GM23338 (cell line): ENCODE measurements at regions not wholly inside any gene's neighbourhood (a gene's known extent, or its start where the extent isn't known, plus 50 kb on each side); places are given as distances from the start of the nearest gene placed in this dataset.

ENCODE experiments used
- CREB1 ChIP-seq: fragments of 250-450 bp; sonication (Bioruptor Pico); IDR thresholded peaks from 2 replicates; pipeline ENCODE4 v1.5.0; 2020; ENCODE audit warnings: low read depth, mild to moderate bottlenecking, moderate library complexity
- CTCF ChIP-seq, 2 experiments: fragments of 200-600 bp in 1 of 2; sonication (generic) in 1 of 2; conservative IDR thresholded peaks; 2 replicates each; pipeline versions ENCODE4 v1.5.1 to v1.6.1; 2016 to 2017; ENCODE audit warnings: antibody characterized with exemption in 2 of 2, low read depth in 2 of 2, mild to moderate bottlenecking in 2 of 2, moderate library complexity in 1 of 2
- EZH2 ChIP-seq: fragments of 200-600 bp; sonication (generic); IDR thresholded peaks from one replicate; pipeline ENCODE4 v1.8.0; 2017; ENCODE audit warnings: antibody characterized with exemption, mild to moderate bottlenecking, low read depth; ENCODE audit not compliant: unreplicated experiment
- EZH2phosphoT487 ChIP-seq: fragments of 200-600 bp; sonication (generic); IDR thresholded peaks from one replicate; pipeline ENCODE4 v1.8.1; 2018; ENCODE audit warnings: antibody characterized with exemption; ENCODE audit not compliant: unreplicated experiment
- JUNB ChIP-seq: IDR thresholded peaks from one replicate; pipeline ENCODE4 v1.6.1; 2016; ENCODE audit warnings: antibody characterized with exemption; ENCODE audit not compliant: unreplicated experiment
- NANOG ChIP-seq: IDR thresholded peaks from 2 replicates; pipeline ENCODE4 v1.6.1; 2016; ENCODE audit warnings: antibody characterized with exemption, borderline replicate concordance
- POLR2AphosphoS5 ChIP-seq: IDR thresholded peaks from 2 replicates; pipeline ENCODE4 v1.6.1; 2016; ENCODE audit warnings: antibody characterized with exemption, low read depth
- ZNF114 ChIP-seq: fragments of 250-450 bp; sonication (Bioruptor Pico); IDR thresholded peaks from 2 replicates; pipeline ENCODE4 v1.5.0; 2020; ENCODE audit warnings: mild to moderate bottlenecking, moderate library complexity
- ZNF331 ChIP-seq: fragments of 250-450 bp; sonication (Bioruptor Pico); IDR thresholded peaks from 2 replicates; pipeline ENCODE4 v1.5.0; 2020; ENCODE audit warnings: low read depth, mild to moderate bottlenecking, moderate library complexity
- TF ChIP-seq, protein P1 (sequence below): IDR thresholded peaks from 2 replicates; pipeline ENCODE4 v1.6.1; 2016; ENCODE audit warnings: antibody characterized with exemption
- TF ChIP-seq, protein P2 (sequence below): IDR thresholded peaks from one replicate; pipeline ENCODE4 v1.6.1; 2018; ENCODE audit warnings: antibody characterized with exemption; ENCODE audit not compliant: unreplicated experiment

GRCh38 chr15:39143479-39143878, 437.4 kb upstream of the THBS1 start:
- TF ChIP-seq CTCF (conservative IDR thresholded peaks at IDR 0.05; ENCODE audit: low read depth in 2 of 2), result no peak
- TF ChIP-seq EZH2, result no peak
- no peak for TF ChIP-seq EZH2phosphoT487
- TF ChIP-seq POLR2AphosphoS5, result no peak
- TF ChIP-seq, protein P1, sequence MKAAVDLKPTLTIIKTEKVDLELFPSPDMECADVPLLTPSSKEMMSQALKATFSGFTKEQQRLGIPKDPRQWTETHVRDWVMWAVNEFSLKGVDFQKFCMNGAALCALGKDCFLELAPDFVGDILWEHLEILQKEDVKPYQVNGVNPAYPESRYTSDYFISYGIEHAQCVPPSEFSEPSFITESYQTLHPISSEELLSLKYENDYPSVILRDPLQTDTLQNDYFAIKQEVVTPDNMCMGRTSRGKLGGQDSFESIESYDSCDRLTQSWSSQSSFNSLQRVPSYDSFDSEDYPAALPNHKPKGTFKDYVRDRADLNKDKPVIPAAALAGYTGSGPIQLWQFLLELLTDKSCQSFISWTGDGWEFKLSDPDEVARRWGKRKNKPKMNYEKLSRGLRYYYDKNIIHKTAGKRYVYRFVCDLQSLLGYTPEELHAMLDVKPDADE, result no peak
- TF ChIP-seq, protein P2, sequence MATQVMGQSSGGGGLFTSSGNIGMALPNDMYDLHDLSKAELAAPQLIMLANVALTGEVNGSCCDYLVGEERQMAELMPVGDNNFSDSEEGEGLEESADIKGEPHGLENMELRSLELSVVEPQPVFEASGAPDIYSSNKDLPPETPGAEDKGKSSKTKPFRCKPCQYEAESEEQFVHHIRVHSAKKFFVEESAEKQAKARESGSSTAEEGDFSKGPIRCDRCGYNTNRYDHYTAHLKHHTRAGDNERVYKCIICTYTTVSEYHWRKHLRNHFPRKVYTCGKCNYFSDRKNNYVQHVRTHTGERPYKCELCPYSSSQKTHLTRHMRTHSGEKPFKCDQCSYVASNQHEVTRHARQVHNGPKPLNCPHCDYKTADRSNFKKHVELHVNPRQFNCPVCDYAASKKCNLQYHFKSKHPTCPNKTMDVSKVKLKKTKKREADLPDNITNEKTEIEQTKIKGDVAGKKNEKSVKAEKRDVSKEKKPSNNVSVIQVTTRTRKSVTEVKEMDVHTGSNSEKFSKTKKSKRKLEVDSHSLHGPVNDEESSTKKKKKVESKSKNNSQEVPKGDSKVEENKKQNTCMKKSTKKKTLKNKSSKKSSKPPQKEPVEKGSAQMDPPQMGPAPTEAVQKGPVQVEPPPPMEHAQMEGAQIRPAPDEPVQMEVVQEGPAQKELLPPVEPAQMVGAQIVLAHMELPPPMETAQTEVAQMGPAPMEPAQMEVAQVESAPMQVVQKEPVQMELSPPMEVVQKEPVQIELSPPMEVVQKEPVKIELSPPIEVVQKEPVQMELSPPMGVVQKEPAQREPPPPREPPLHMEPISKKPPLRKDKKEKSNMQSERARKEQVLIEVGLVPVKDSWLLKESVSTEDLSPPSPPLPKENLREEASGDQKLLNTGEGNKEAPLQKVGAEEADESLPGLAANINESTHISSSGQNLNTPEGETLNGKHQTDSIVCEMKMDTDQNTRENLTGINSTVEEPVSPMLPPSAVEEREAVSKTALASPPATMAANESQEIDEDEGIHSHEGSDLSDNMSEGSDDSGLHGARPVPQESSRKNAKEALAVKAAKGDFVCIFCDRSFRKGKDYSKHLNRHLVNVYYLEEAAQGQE, result no peak
- no peak for TF ChIP-seq CREB1 (CRISPR knock-in tag)
- no peak for TF ChIP-seq ZNF114 (CRISPR knock-in tag)
- no peak for TF ChIP-seq NANOG
- TF ChIP-seq JUNB, result no peak
- TF ChIP-seq ZNF331 (CRISPR knock-in tag), result no peak
